DOHH2 (cell line): ENCODE measurements at regions not wholly inside any gene's neighbourhood (a gene's known extent, or its start where the extent isn't known, plus 50 kb on each side); places are given as distances from the start of the nearest gene placed in this dataset.
"Not testable (repeated sequence)": the region's sequence is repeated elsewhere in the genome, so short reads cannot be mapped to it uniquely, and the experiment has no call there.

Source experiments
- H3F3A ChIP-seq: fragments of 200-600 bp; sonication (generic), shearing (Covaris generic); 2 replicates; pipeline ENCODE4 v1.6.0; 2016; ENCODE audit warnings: antibody characterized with exemption, mild to moderate bottlenecking; ENCODE audit not compliant: control insufficient read depth, insufficient read depth
- H3K27ac ChIP-seq: fragments of 200-600 bp; sonication (generic); 2 replicates; pipeline ENCODE4 v1.5.1; 2014; ENCODE audit warnings: low read depth, mild to moderate bottlenecking, low read length, moderate library complexity
- H3K27me3 ChIP-seq: fragments of 200-600 bp; sonication (generic); 2 replicates; pipeline ENCODE4 v1.6.1; 2014; ENCODE audit warnings: mild to moderate bottlenecking, low read length, mixed read lengths; ENCODE audit not compliant: control insufficient read depth
- H3K36me3 ChIP-seq: fragments of 200-600 bp; sonication (generic); 2 replicates; pipeline ENCODE4 v1.6.1; 2014; ENCODE audit warnings: mild to moderate bottlenecking, low read length, moderate library complexity, mixed read lengths; ENCODE audit not compliant: control insufficient read depth
- H3K4me1 ChIP-seq: fragments of 200-600 bp; sonication (generic); 2 replicates; pipeline ENCODE4 v1.6.1; 2014; ENCODE audit warnings: mild to moderate bottlenecking, low read length, mixed read lengths; ENCODE audit not compliant: control insufficient read depth
- H3K4me2 ChIP-seq: fragments of 200-600 bp; sonication (generic); 2 replicates; pipeline ENCODE4 v1.6.0; 2014; ENCODE audit warnings: mild to moderate bottlenecking, low read length, moderate library complexity
- H3K4me3 ChIP-seq: fragments of 200-600 bp; sonication (generic); 2 replicates; pipeline ENCODE4 v1.5.1; 2014; ENCODE audit warnings: mild to moderate bottlenecking, low read length, mixed read lengths
- H3K79me2 ChIP-seq: fragments of 200-600 bp; sonication (generic); 2 replicates; pipeline ENCODE4 v1.6.1; 2014; ENCODE audit warnings: mild to moderate bottlenecking, low read length, mixed read lengths; ENCODE audit not compliant: control insufficient read depth
- H3K9me2 ChIP-seq: fragments of 200-600 bp; sonication (generic); replicated peaks from 2 replicates; pipeline ENCODE4 v1.6.1; 2014; ENCODE audit warnings: mild to moderate bottlenecking, low read length, mixed read lengths; ENCODE audit not compliant: control insufficient read depth
- H3K9me3 ChIP-seq: fragments of 200-600 bp; sonication (generic); 2 replicates; pipeline ENCODE4 v1.6.1; 2014; ENCODE audit warnings: antibody characterized with exemption, low read length, mixed read lengths; ENCODE audit not compliant: control insufficient read depth, insufficient read depth
- H4K20me1 ChIP-seq: fragments of 200-600 bp; sonication (generic); 2 replicates; pipeline ENCODE4 v1.6.0; 2014; ENCODE audit warnings: low read depth, mild to moderate bottlenecking, antibody characterized with exemption, low read length, moderate library complexity; ENCODE audit not compliant: control insufficient read depth, insufficient read depth
- CTCF ChIP-seq: fragments of 200-600 bp; sonication (generic); IDR thresholded peaks from one replicate; pipeline ENCODE4 v1.5.1; 2014; ENCODE audit warnings: antibody characterized with exemption, mild to moderate bottlenecking, low read depth, low read length; ENCODE audit not compliant: poor library complexity, severe bottlenecking
- EZH2phosphoT487 ChIP-seq: fragments of 200-600 bp; sonication (generic); IDR thresholded peaks from 2 replicates; pipeline ENCODE4 v1.6.1; 2017; ENCODE audit warnings: borderline replicate concordance, mild to moderate bottlenecking, antibody characterized with exemption, low read length, moderate library complexity, mixed read lengths

GRCh38 chr12:31813305-31813704, 84.5 kb upstream of the AMN1 start:
- Histone ChIP-seq H3K4me2 (no peak overlapping the region), H3K9me2 (no peaks in the 10 kb centered on the region), H3K27ac (no peak overlapping the region), H3K79me2 (no peaks in the 10 kb centered on the region), H3K9me3 (no peaks in the 10 kb centered on the region), H3F3A (peaks cover 6% of the 10 kb centered on the region), H3K4me3 (no peak overlapping the region), H3K36me3 (no peaks in the 10 kb centered on the region), H3K27me3 (no peaks in the 10 kb centered on the region), H4K20me1 (no peaks in the 10 kb centered on the region), H3K4me1 (peaks cover 38% of the 10 kb centered on the region)
- TF ChIP-seq EZH2phosphoT487, result no peak
- no peak for TF ChIP-seq CTCF

GRCh38 chr12:31807773-31808097, 78.9 kb upstream of the AMN1 start:
- H3K4me1 ChIP-seq, result peaks cover 53% of the 10 kb centered on the region
- H3F3A ChIP-seq, result peaks cover 16% of the 10 kb centered on the region
- H3K9me3 ChIP-seq, result no peaks in the 10 kb centered on the region
- no peaks in the 10 kb centered on the region for H3K27me3 ChIP-seq
- H3K4me3 ChIP-seq, result peak overlapping the region; percentile 72
- peak overlapping the region; percentile 91 for H3K4me2 ChIP-seq
- H3K79me2 ChIP-seq, result no peaks in the 10 kb centered on the region
- H4K20me1 ChIP-seq, result no peaks in the 10 kb centered on the region
- peak overlapping the region; percentile 93 for H3K27ac ChIP-seq
- H3K9me2 ChIP-seq, result no peaks in the 10 kb centered on the region
- no peaks in the 10 kb centered on the region for H3K36me3 ChIP-seq
- TF ChIP-seq EZH2phosphoT487 (no peak), CTCF (no peak)

- not testable (repeated sequence) for H3K27me3 ChIP-seq, H4K20me1 ChIP-seq, H3K9me2 ChIP-seq, H3K79me2 ChIP-seq, H3K9me3 ChIP-seq, H3K36me3 ChIP-seq
- Histone ChIP-seq H3F3A (peaks cover 16% of the 10 kb centered on the region), H3K4me1 (peaks cover 52% of the 10 kb centered on the region), H3K27ac (peak overlapping the region; percentile 93), H3K4me3 (peak overlapping the region; percentile 72), H3K4me2 (peak overlapping the region; percentile 91)
Observed at GRCh38 chr12:31807081-31807772, 78.4 kb upstream of the AMN1 start.

GRCh38 chr12:31805681-31806080, 76.9 kb upstream of the AMN1 start:
- not testable (repeated sequence) for H3K4me3 ChIP-seq, H3K27ac ChIP-seq
- H3K4me1 ChIP-seq, result peaks cover 43% of the 10 kb centered on the region

GRCh38 chr12:31804707-31805106, 75.9 kb upstream of the AMN1 start:
- not testable (repeated sequence) for H3K79me2 ChIP-seq, H3F3A ChIP-seq, H3K27me3 ChIP-seq, H3K9me2 ChIP-seq, H4K20me1 ChIP-seq, H3K4me2 ChIP-seq, H3K9me3 ChIP-seq, H3K4me3 ChIP-seq, H3K36me3 ChIP-seq, H3K27ac ChIP-seq
- H3K4me1 ChIP-seq, result peaks cover 39% of the 10 kb centered on the region

More at GRCh38 chr12:31805681-31806080, 76.9 kb upstream of the AMN1 start:
- not testable (repeated sequence) for H3K79me2 ChIP-seq, H3K27me3 ChIP-seq, H3K9me3 ChIP-seq, H4K20me1 ChIP-seq, H3F3A ChIP-seq, H3K4me2 ChIP-seq, H3K36me3 ChIP-seq, H3K9me2 ChIP-seq
